SK-N-SH (cell line): ENCODE measurements at regions not wholly inside any gene's neighbourhood (a gene's known extent, or its start where the extent isn't known, plus 50 kb on each side); places are given as distances from the start of the nearest gene placed in this dataset.

Experiments
- CTCF ChIP-seq: fragments of 200-600 bp; sonication (generic); IDR thresholded peaks from 2 replicates; pipeline ENCODE4 v1.6.1; 2017; ENCODE audit warnings: antibody characterized with exemption, mild to moderate bottlenecking, moderate library complexity
- EP300 ChIP-seq, 2 experiments: IDR thresholded peaks; 2 replicates each; pipeline versions ENCODE4 v1.4.0 to v1.6.1; 2012; ENCODE audit warnings: borderline replicate concordance in 1 of 2, low read depth in 1 of 2, low read length in 1 of 2
- RAD21 ChIP-seq: IDR thresholded peaks from 2 replicates; pipeline ENCODE4 v1.6.1; 2012; ENCODE audit warnings: mild to moderate bottlenecking, low read length
- RCOR1 ChIP-seq: fragments of 150-350 bp; IDR thresholded peaks from 2 replicates; pipeline ENCODE4 v1.6.1; 2017; ENCODE audit warnings: antibody characterized with exemption, low read length
- REST ChIP-seq: IDR thresholded peaks from 2 replicates; pipeline ENCODE4 v1.6.1; 2012; ENCODE audit warnings: mild to moderate bottlenecking, low read depth, low read length, moderate library complexity
- TEAD4 ChIP-seq: IDR thresholded peaks from 2 replicates; pipeline ENCODE4 v1.4.0; 2012; ENCODE audit warnings: mild to moderate bottlenecking, borderline replicate concordance; ENCODE audit not compliant: insufficient read depth
- YY1 ChIP-seq: IDR thresholded peaks from 2 replicates; pipeline ENCODE4 v1.4.0; 2012; ENCODE audit warnings: low read depth, mild to moderate bottlenecking
- TF ChIP-seq, protein P1 (sequence below): IDR thresholded peaks from 2 replicates; pipeline ENCODE4 v1.4.0; 2012; ENCODE audit warnings: low read depth

- no peak for TF ChIP-seq CTCF
- TF ChIP-seq TEAD4: no peak
- TF ChIP-seq, protein P1, sequence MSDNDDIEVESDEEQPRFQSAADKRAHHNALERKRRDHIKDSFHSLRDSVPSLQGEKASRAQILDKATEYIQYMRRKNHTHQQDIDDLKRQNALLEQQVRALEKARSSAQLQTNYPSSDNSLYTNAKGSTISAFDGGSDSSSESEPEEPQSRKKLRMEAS: no peak
- TF ChIP-seq EP300 (IDR thresholded peaks at IDR 0.05; ENCODE audit: borderline replicate concordance in 1 of 2, low read depth in 1 of 2, low read length in 1 of 2): no peak
- TF ChIP-seq RAD21: no peak
- no peak for TF ChIP-seq RCOR1
- TF ChIP-seq REST: no peak
- TF ChIP-seq YY1: no peak
These were observed 338.0 kb upstream of the C1orf87 start for GRCh38 chr1:60411591-60411990.
